Sigmoid colon (tissue), 4 donors: ENCODE measurements at regions not wholly inside any gene's neighbourhood (a gene's known extent, or its start where the extent isn't known, plus 50 kb on each side); places are given as distances from the start of the nearest gene placed in this dataset.

ENCODE experiments used
- EP300 ChIP-seq, 4 donors: sonication (generic); formaldehyde crosslinking; IDR thresholded peaks; one replicate each; pipeline ENCODE4 v1.6.1; 2017; ENCODE audit warnings: antibody characterized with exemption in 4 of 4
- POLR2A ChIP-seq, 2 donors: fragments of 450-650 bp; IDR thresholded peaks; one replicate each; pipeline ENCODE4 v1.6.1; 2016; ENCODE audit warnings: antibody characterized with exemption in 2 of 2, mild to moderate bottlenecking in 2 of 2, moderate library complexity in 2 of 2

- no peak for TF ChIP-seq EP300 (IDR thresholded peaks at IDR 0.05)
- TF ChIP-seq POLR2A (IDR thresholded peaks at IDR 0.05) = no peak
Measured at GRCh38 chr2:83956991-83957390, 502.1 kb downstream of the SUCLG1 start.
